ENCODE measurements at regions not wholly inside any gene's neighbourhood (a gene's known extent, or its start where the extent isn't known, plus 50 kb on each side); places are given as distances from the start of the nearest gene placed in this dataset.

GRCh38 chr11:129747071-129747470 is 68.6 kb upstream of the TMEM45B start:
- TF ChIP-seq CTCF (conservative IDR thresholded peaks at IDR 0.05; ENCODE audit: low read depth, low read length) (no peak), MXI1 (IDR thresholded peaks at IDR 0.05; ENCODE audit: borderline replicate concordance, low read depth, low read length) (no peak), POLR2A (IDR thresholded peaks at IDR 0.05; ENCODE audit: low read depth, low read length) (no peak), MAZ (IDR thresholded peaks at IDR 0.05; ENCODE audit: borderline replicate concordance, low read depth, low read length) (no peak), RAD21 (IDR thresholded peaks at IDR 0.05; ENCODE audit: low read length) (no peak), SMC3 (IDR thresholded peaks at IDR 0.05; ENCODE audit: low read depth, low read length) (no peak), CEBPB (IDR thresholded peaks at IDR 0.05; ENCODE audit: low read depth, low read length) (no peak), BHLHE40 (IDR thresholded peaks at IDR 0.05; ENCODE audit: low read depth, low read length) (no peak), USF2 (IDR thresholded peaks at IDR 0.05; ENCODE audit: low read depth, low read length) (no peak), MAFK (IDR thresholded peaks at IDR 0.05; ENCODE audit: low read depth, low read length) (no peak), ELK1 (IDR thresholded peaks at IDR 0.05; ENCODE audit: borderline replicate concordance, low read depth, low read length) (no peak)

Measured in IMR-90 (cell line).